Suprapubic skin (tissue), 4 donors: ENCODE measurements at regions not wholly inside any gene's neighbourhood (a gene's known extent, or its start where the extent isn't known, plus 50 kb on each side); places are given as distances from the start of the nearest gene placed in this dataset.

ENCODE experiments used
- DNase-seq, 2 donors: peaks; one replicate each; pipeline ENCODE4 v3.0.0-alpha.2; 2019; ENCODE audit warnings: low spot score in 2 of 2
- H3K27ac ChIP-seq: fragments of 200-600 bp; sonication (generic); one replicate; pipeline ENCODE4 v1.5.1; 2019
- H3K27me3 ChIP-seq: fragments of 200-600 bp; sonication (generic); one replicate; pipeline ENCODE4 v1.5.1; 2019
- H3K36me3 ChIP-seq: fragments of 200-600 bp; sonication (generic); one replicate; pipeline ENCODE4 v1.5.1; 2019
- H3K4me1 ChIP-seq: fragments of 200-600 bp; sonication (generic); one replicate; pipeline ENCODE4 v1.5.1; 2019
- H3K4me3 ChIP-seq: fragments of 200-600 bp; sonication (generic); one replicate; pipeline ENCODE4 v1.5.1; 2019; ENCODE audit warnings: mild to moderate bottlenecking
- H3K9me3 ChIP-seq: fragments of 200-600 bp; sonication (generic); one replicate; pipeline ENCODE4 v1.5.1; 2019
- CTCF ChIP-seq, 2 donors: fragments of 200-600 bp in 1 of 2; fragments of 450-650 bp in 1 of 2; sonication (generic) in 1 of 2; IDR thresholded peaks; one replicate each; pipeline ENCODE4 v1.5.1; 2016 to 2019; ENCODE audit warnings: antibody characterized with exemption in 2 of 2, mild to moderate bottlenecking in 1 of 2, moderate library complexity in 1 of 2
- EP300 ChIP-seq: sonication (generic); formaldehyde crosslinking; IDR thresholded peaks from one replicate; pipeline ENCODE4 v1.6.1; 2017; ENCODE audit warnings: antibody characterized with exemption
- POLR2A ChIP-seq, 2 donors: fragments of 450-650 bp; IDR thresholded peaks; one replicate each; pipeline ENCODE4 v1.6.1; 2017; ENCODE audit warnings: antibody characterized with exemption in 2 of 2, mild to moderate bottlenecking in 2 of 2, moderate library complexity in 2 of 2
- POLR2AphosphoS5 ChIP-seq, 3 donors: sonication (generic); formaldehyde crosslinking; IDR thresholded peaks; one replicate each; pipeline ENCODE4 v1.6.1; 2017; ENCODE audit warnings: antibody characterized with exemption in 3 of 3
- WGBS: methylation state at CpG from one replicate; pipeline ENCODE4 v1.1.5; 2018; 5-methylcytosine and 5-hydroxymethylcytosine counted together

GRCh38 chr3:82143661-82144412, 382.4 kb upstream of the GBE1 start:
- no peak for DNase-seq
- no peaks in the 10 kb centered on the region for H3K36me3 ChIP-seq
- no peak overlapping the region for H3K27ac ChIP-seq
- WGBS = 86% methylated on average over 3 of the region's 3 CpGs
- H3K4me1 ChIP-seq = no peaks in the 10 kb centered on the region
- no peak overlapping the region for H3K4me3 ChIP-seq
- H3K27me3 ChIP-seq = no peaks in the 10 kb centered on the region
- TF ChIP-seq POLR2A (IDR thresholded peaks at IDR 0.05) (no peak), CTCF (IDR thresholded peaks at IDR 0.05) (no peak), EP300 (no peak), POLR2AphosphoS5 (IDR thresholded peaks at IDR 0.05) (no peak)
- H3K9me3 ChIP-seq = peaks cover 6% of the 10 kb centered on the region

- no peaks in the 10 kb centered on the region for H3K27me3 ChIP-seq
- 88% methylated on average over 1 of the region's 1 CpG for WGBS
- H3K36me3 ChIP-seq = no peaks in the 10 kb centered on the region
- DNase-seq = no peak
- H3K27ac ChIP-seq = no peak overlapping the region
- TF ChIP-seq POLR2AphosphoS5 (IDR thresholded peaks at IDR 0.05) (no peak), EP300 (no peak), POLR2A (IDR thresholded peaks at IDR 0.05) (no peak), CTCF (IDR thresholded peaks at IDR 0.05) (no peak)
- H3K4me1 ChIP-seq = no peaks in the 10 kb centered on the region
- H3K4me3 ChIP-seq = no peak overlapping the region
- peaks cover 6% of the 10 kb centered on the region for H3K9me3 ChIP-seq
These were observed 380.1 kb upstream of the GBE1 start for GRCh38 chr3:82141592-82141991.

- TF ChIP-seq POLR2A (IDR thresholded peaks at IDR 0.05) (no peak), POLR2AphosphoS5 (IDR thresholded peaks at IDR 0.05) (no peak), EP300 (no peak)
- peaks cover 6% of the 10 kb centered on the region for H3K9me3 ChIP-seq
- no peaks in the 10 kb centered on the region for H3K36me3 ChIP-seq
- H3K27ac ChIP-seq = no peak overlapping the region
- 82% methylated on average over 2 of the region's 2 CpGs for WGBS
- H3K4me3 ChIP-seq = no peak overlapping the region
- H3K27me3 ChIP-seq = no peaks in the 10 kb centered on the region
- no peak for DNase-seq
- no peaks in the 10 kb centered on the region for H3K4me1 ChIP-seq
These were observed 376.4 kb upstream of the GBE1 start for GRCh38 chr3:82137861-82138260.

- Histone ChIP-seq H3K27ac (no peak overlapping the region), H3K4me3 (no peak overlapping the region), H3K27me3 (no peaks in the 10 kb centered on the region), H3K4me1 (no peaks in the 10 kb centered on the region), H3K9me3 (peaks cover 6% of the 10 kb centered on the region), H3K36me3 (no peaks in the 10 kb centered on the region)
- TF ChIP-seq POLR2AphosphoS5 (IDR thresholded peaks at IDR 0.05) = no peak
- no peak for TF ChIP-seq POLR2A (IDR thresholded peaks at IDR 0.05)
- no peak for TF ChIP-seq EP300
- no peak for TF ChIP-seq CTCF (IDR thresholded peaks at IDR 0.05)
- no peak for DNase-seq
- WGBS = 91% methylated on average over 3 of the region's 3 CpGs
These were observed 375.6 kb upstream of the GBE1 start for GRCh38 chr3:82137050-82137449.

GRCh38 chr3:82133070-82133606, 371.7 kb upstream of the GBE1 start:
- no peak for DNase-seq
- H3K9me3 ChIP-seq = no peaks in the 10 kb centered on the region
- WGBS = 31% methylated on average over 5 of the region's 5 CpGs
- H3K27ac ChIP-seq = no peak overlapping the region
- H3K4me3 ChIP-seq = no peak overlapping the region
- H3K36me3 ChIP-seq = no peaks in the 10 kb centered on the region
- no peaks in the 10 kb centered on the region for H3K27me3 ChIP-seq
- H3K4me1 ChIP-seq = no peaks in the 10 kb centered on the region
- TF ChIP-seq CTCF (IDR thresholded peaks at IDR 0.05) (peak; percentile 59 to 61), POLR2A (IDR thresholded peaks at IDR 0.05) (no peak)
